ENCODE measurements at regions not wholly inside any gene's neighbourhood (a gene's known extent, or its start where the extent isn't known, plus 50 kb on each side); places are given as distances from the start of the nearest gene placed in this dataset.

GRCh38 chr9:113770396-113770795 lies 105.7 kb upstream of the ZNF618 start:
- no peak overlapping the region for H3K27ac ChIP-seq
- TF ChIP-seq CTCF (conservative IDR thresholded peaks at IDR 0.05), result no peak

GRCh38 chr9:113771199-113771598 lies 104.9 kb upstream of the ZNF618 start:
- no peak overlapping the region for H3K27ac ChIP-seq
- TF ChIP-seq CTCF (conservative IDR thresholded peaks at IDR 0.05), result no peak

- no peak overlapping the region for H3K27ac ChIP-seq
- TF ChIP-seq CTCF (conservative IDR thresholded peaks at IDR 0.05), result no peak
These were observed 103.8 kb upstream of the ZNF618 start for GRCh38 chr9:113772121-113772810.

- no peak overlapping the region for H3K27ac ChIP-seq
- TF ChIP-seq CTCF (conservative IDR thresholded peaks at IDR 0.05), result no peak
These were observed 101.1 kb upstream of the ZNF618 start for GRCh38 chr9:113774963-113775362.

- no peak for TF ChIP-seq CTCF (conservative IDR thresholded peaks at IDR 0.05)
- no peak overlapping the region for H3K27ac ChIP-seq
These were observed 100.4 kb upstream of the ZNF618 start for GRCh38 chr9:113775749-113776148.

GRCh38 chr9:113776194-113776593 lies 99.9 kb upstream of the ZNF618 start:
- no peak for TF ChIP-seq CTCF (conservative IDR thresholded peaks at IDR 0.05)

GRCh38 chr9:113781381-113781780 lies 94.7 kb upstream of the ZNF618 start:
- TF ChIP-seq CTCF (conservative IDR thresholded peaks at IDR 0.05), result no peak
- H3K27ac ChIP-seq, result no peak overlapping the region

More at GRCh38 chr9:113776194-113776593, 99.9 kb upstream of the ZNF618 start:
- H3K27ac ChIP-seq, result no peak overlapping the region
